ENCODE measurements at regions not wholly inside any gene's neighbourhood (a gene's known extent, or its start where the extent isn't known, plus 50 kb on each side); places are given as distances from the start of the nearest gene placed in this dataset.

DNA sequence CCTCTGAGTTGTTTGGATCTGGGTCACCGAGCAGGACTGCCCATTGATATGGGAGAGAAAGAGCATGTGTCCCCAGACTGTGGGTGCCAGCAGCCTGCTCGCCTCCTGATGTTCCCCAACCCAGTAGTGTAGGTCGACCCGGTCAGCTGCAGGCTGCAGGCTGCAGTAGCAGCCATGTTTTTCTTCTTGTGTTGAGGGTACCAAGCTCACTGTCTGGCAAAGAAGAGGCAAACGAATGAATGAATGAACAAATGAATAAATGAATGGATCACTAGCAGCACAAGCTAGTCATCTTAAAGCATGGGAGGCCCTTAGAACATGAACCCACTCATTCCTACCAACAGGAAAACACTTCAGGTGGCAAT lies 293.2 kb downstream of the SOX9 start:
- no peaks in the 10 kb centered on the region for H3K27me3 ChIP-seq
- TF ChIP-seq, protein P1, sequence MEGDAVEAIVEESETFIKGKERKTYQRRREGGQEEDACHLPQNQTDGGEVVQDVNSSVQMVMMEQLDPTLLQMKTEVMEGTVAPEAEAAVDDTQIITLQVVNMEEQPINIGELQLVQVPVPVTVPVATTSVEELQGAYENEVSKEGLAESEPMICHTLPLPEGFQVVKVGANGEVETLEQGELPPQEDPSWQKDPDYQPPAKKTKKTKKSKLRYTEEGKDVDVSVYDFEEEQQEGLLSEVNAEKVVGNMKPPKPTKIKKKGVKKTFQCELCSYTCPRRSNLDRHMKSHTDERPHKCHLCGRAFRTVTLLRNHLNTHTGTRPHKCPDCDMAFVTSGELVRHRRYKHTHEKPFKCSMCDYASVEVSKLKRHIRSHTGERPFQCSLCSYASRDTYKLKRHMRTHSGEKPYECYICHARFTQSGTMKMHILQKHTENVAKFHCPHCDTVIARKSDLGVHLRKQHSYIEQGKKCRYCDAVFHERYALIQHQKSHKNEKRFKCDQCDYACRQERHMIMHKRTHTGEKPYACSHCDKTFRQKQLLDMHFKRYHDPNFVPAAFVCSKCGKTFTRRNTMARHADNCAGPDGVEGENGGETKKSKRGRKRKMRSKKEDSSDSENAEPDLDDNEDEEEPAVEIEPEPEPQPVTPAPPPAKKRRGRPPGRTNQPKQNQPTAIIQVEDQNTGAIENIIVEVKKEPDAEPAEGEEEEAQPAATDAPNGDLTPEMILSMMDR (IDR thresholded peaks at IDR 0.05): no peak

DNA sequence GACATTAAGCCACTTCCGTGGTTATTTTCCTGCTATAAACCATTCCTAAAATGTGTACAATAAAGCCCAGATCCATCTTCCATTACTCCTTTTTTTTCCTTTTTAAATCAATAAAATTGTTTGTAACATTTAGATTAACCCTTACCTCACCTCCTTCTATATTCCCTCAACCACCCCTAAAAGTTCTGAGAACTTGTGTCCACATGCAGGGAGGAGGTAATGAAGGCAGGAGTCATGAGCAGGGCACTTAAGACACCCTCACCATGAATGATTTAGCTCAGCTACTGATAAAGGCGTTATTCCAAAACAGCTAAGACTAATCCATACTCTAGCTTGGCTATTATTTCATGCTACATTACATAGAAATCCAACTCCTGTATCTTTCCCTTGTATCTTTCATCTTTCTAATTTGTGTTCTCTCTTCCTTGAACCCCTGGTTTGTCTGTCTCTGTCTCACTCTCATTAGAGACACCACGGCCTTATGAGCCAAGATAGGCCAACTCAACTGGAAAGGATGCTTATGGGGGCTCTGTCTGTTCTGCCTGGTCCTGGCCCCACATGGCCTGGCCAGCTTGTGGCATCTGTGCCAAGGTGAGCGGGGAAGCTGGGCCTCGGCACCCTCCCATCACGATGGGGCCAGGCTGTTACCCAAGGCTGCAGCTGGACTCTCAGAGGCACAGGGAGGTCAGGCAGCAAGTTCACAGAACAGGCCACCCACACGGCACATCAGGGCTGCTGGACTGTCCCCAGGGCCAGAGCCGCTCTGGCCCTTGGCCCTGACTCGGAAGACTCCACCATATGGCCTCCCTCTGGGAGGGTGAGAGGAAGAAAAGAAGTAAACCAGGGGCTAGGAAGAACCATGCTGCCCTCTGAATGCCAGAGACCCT lies 294.4 kb downstream of the SOX9 start:
- H3K4me1 ChIP-seq: no peaks in the 10 kb centered on the region
- peaks cover 10 to 26% of the 10 kb centered on the region in 2 donors for H3K9me3 ChIP-seq
- H3K27ac ChIP-seq: no peak overlapping the region
- no peaks in the 10 kb centered on the region for H3K36me3 ChIP-seq
- H3K27me3 ChIP-seq: no peaks in the 10 kb centered on the region
- H3K4me3 ChIP-seq: no peak overlapping the region
- no peak for DNase-seq (ENCODE audit: low spot score)
- TF ChIP-seq, protein P1 (IDR thresholded peaks at IDR 0.05): no peak

More for the DNA sequence above, 293.2 kb downstream of the SOX9 start:
- H3K36me3 ChIP-seq: no peaks in the 10 kb centered on the region
- H3K27ac ChIP-seq: no peak overlapping the region
- no peaks in the 10 kb centered on the region for H3K4me1 ChIP-seq
- no peak for DNase-seq (ENCODE audit: low spot score)
- peaks cover 10 to 25% of the 10 kb centered on the region in 2 donors for H3K9me3 ChIP-seq
- no peak overlapping the region for H3K4me3 ChIP-seq

DNA sequence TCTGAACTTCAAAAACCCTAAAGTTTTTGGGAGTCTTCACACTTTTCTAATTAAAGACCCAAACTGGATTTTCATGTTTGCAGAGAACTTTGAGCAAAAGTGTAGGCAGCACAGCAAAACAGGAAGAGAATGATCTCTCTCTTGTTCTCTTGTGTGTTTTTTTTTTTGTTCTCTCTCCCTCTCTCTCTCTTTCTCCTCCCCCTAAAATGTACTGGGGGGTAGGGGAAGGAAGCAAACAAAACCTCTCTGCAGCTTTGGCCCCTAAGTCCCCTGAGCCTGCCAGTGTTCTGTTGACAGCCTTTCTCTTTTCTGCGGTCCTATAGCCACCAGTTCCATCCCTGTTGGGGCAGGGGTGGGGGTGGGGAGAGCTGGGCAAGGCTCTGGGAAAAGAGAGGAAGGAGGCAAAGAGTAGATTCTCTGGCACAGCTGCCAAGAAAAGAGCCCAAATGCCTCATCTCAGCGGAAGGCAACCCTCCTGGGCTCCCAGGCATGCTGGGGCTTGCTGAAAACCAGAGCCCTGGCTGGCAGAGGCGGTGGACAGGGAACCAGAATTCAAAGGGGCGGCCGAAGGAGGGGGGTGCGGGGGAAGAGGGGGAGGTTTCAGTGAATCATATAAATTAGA lies 295.3 kb downstream of the SOX9 start:
- TF ChIP-seq, protein P1 (IDR thresholded peaks at IDR 0.05): no peak
- no peak for DNase-seq (ENCODE audit: low spot score)
- H3K27ac ChIP-seq: no peak overlapping the region

DNA sequence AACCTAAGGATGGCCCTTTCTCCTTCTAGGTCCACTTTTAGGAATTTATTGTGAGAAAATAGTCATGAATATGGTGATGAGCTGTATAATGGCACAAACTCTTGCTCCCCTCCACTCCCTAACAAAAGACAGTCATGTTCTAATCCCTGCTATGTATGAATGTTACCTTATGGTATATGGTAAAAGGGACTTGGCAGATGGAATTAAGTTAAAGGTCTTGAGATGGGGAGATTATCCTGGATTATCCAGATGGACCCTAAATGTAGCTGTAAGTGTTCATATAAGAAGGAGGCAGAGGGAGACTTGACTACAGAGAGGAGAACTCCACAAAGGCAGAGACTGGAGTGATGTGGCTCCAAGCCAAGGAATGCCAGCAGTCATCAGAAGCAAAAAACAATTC lies 296.1 kb downstream of the SOX9 start:
- no peak for DNase-seq (ENCODE audit: low spot score)
- no peaks in the 10 kb centered on the region for H3K27me3 ChIP-seq
- no peak overlapping the region for H3K27ac ChIP-seq
- no peaks in the 10 kb centered on the region for H3K4me1 ChIP-seq
- TF ChIP-seq, protein P1 (IDR thresholded peaks at IDR 0.05): no peak
- H3K36me3 ChIP-seq: no peaks in the 10 kb centered on the region
- H3K4me3 ChIP-seq: no peak overlapping the region
- peaks cover 10 to 26% of the 10 kb centered on the region in 2 donors for H3K9me3 ChIP-seq

More for the DNA sequence above, 295.3 kb downstream of the SOX9 start:
- Histone ChIP-seq H3K4me1 (no peaks in the 10 kb centered on the region), H3K4me3 (no peak overlapping the region), H3K27me3 (no peaks in the 10 kb centered on the region), H3K9me3 (peaks cover 10 to 26% of the 10 kb centered on the region in 2 donors), H3K36me3 (no peaks in the 10 kb centered on the region)

DNA sequence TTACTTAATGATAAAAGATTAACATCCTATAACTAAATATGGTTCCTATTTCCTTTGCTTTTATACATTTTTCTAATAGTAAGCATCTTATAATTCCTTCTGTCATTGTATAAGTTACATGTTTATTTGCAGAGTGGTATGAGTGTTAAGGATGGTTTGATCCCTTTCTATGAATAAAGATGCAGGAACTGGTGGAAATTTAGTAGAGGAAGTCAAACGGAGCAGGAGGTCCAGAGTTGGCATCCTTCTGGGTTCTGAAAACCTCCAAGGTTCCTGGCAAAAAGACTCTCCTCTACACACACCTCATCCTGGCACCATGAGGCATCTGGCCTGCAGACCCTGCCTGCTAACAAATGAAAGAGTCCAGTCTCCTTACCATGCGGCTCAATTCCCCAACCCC lies 296.8 kb downstream of the SOX9 start:
- Histone ChIP-seq H3K27ac (no peak overlapping the region), H3K4me1 (peaks cover 0 to 2% of the 10 kb centered on the region in 2 donors), H3K4me3 (no peak overlapping the region), H3K36me3 (no peaks in the 10 kb centered on the region), H3K27me3 (no peaks in the 10 kb centered on the region), H3K9me3 (peaks cover 10 to 26% of the 10 kb centered on the region in 2 donors)
- TF ChIP-seq, protein P1 (IDR thresholded peaks at IDR 0.05): no peak
- no peak for DNase-seq (ENCODE audit: low spot score)
